KMS-11 (cell line): ENCODE measurements at regions not wholly inside any gene's neighbourhood (a gene's known extent, or its start where the extent isn't known, plus 50 kb on each side); places are given as distances from the start of the nearest gene placed in this dataset.

Source experiments
- H2AFZ ChIP-seq: fragments of 200-600 bp; sonication (generic); 2 replicates; pipeline ENCODE4 v1.6.1; 2016; ENCODE audit warnings: antibody characterized with exemption, mixed run types, low read depth
- H3K27ac ChIP-seq: fragments of 200-600 bp; sonication (generic); 2 replicates; pipeline ENCODE4 v1.6.1; 2016; ENCODE audit warnings: mild to moderate bottlenecking, mixed run types
- H3K27me3 ChIP-seq: fragments of 200-600 bp; sonication (generic); 2 replicates; pipeline ENCODE4 v1.6.1; 2017; ENCODE audit warnings: mild to moderate bottlenecking, low read depth, mixed run types, moderate library complexity; ENCODE audit not compliant: insufficient read depth
- H3K36me3 ChIP-seq: fragments of 200-600 bp; sonication (generic); 2 replicates; pipeline ENCODE4 v1.6.1; 2017; ENCODE audit warnings: mild to moderate bottlenecking, mixed run types; ENCODE audit not compliant: insufficient read depth
- H3K4me1 ChIP-seq: fragments of 200-600 bp; sonication (generic); 2 replicates; pipeline ENCODE4 v1.6.1; 2016; ENCODE audit warnings: mild to moderate bottlenecking, low read depth, mixed run types; ENCODE audit not compliant: poor library complexity, severe bottlenecking
- H3K4me2 ChIP-seq: fragments of 200-600 bp; sonication (generic); 2 replicates; pipeline ENCODE4 v1.7.0; 2016; ENCODE audit warnings: mild to moderate bottlenecking, mixed run types
- H3K4me3 ChIP-seq: fragments of 200-600 bp; sonication (generic); IDR thresholded peaks from 2 replicates; pipeline ENCODE4 v1.6.1; 2017; ENCODE audit warnings: low read depth, low read length, mixed read lengths; ENCODE audit not compliant: insufficient read depth
- H3K79me2 ChIP-seq: fragments of 200-600 bp; sonication (generic); 2 replicates; pipeline ENCODE4 v1.6.1; 2016; ENCODE audit warnings: low read depth, mixed run types; ENCODE audit not compliant: insufficient read depth
- H3K9ac ChIP-seq: fragments of 200-600 bp; sonication (generic); 2 replicates; pipeline ENCODE4 v1.6.1; 2016; ENCODE audit warnings: mild to moderate bottlenecking, mixed run types
- H4K20me1 ChIP-seq: fragments of 200-600 bp; sonication (generic); 2 replicates; pipeline ENCODE4 v1.6.1; 2016; ENCODE audit warnings: mild to moderate bottlenecking, mixed run types; ENCODE audit not compliant: insufficient read depth
- CTCF ChIP-seq: fragments of 200-600 bp; sonication (generic); conservative IDR thresholded peaks from 2 replicates; pipeline ENCODE4 v1.6.1; 2017; ENCODE audit warnings: low read depth, mild to moderate bottlenecking, antibody characterized with exemption, low read length, moderate library complexity, mixed read lengths

- Histone ChIP-seq H4K20me1 (no peaks in the 10 kb centered on the region), H3K36me3 (no peaks in the 10 kb centered on the region), H3K9ac (no peak overlapping the region), H3K79me2 (no peaks in the 10 kb centered on the region), H3K4me3 (no peak overlapping the region), H3K4me1 (peaks cover 21% of the 10 kb centered on the region), H3K27me3 (no peaks in the 10 kb centered on the region), H3K4me2 (no peak overlapping the region), H3K27ac (no peak overlapping the region), H2AFZ (no peak overlapping the region)
- no peak for TF ChIP-seq CTCF
Observed at GRCh38 chr6:43909474-43910148, 139.6 kb downstream of the VEGFA start.

- Histone ChIP-seq H3K4me2 (no peak overlapping the region), H3K36me3 (no peaks in the 10 kb centered on the region), H3K9ac (no peak overlapping the region), H3K4me1 (peaks cover 21% of the 10 kb centered on the region), H3K4me3 (no peak overlapping the region), H2AFZ (no peak overlapping the region), H3K27ac (no peak overlapping the region), H4K20me1 (no peaks in the 10 kb centered on the region), H3K79me2 (no peaks in the 10 kb centered on the region), H3K27me3 (no peaks in the 10 kb centered on the region)
- TF ChIP-seq CTCF: no peak
Observed at GRCh38 chr6:43907789-43908472, 137.9 kb downstream of the VEGFA start.

- Histone ChIP-seq H3K9ac (no peak overlapping the region), H3K4me1 (peaks cover 21% of the 10 kb centered on the region), H2AFZ (no peak overlapping the region), H3K27ac (no peak overlapping the region), H3K4me2 (no peak overlapping the region), H4K20me1 (no peaks in the 10 kb centered on the region), H3K4me3 (no peak overlapping the region), H3K27me3 (no peaks in the 10 kb centered on the region), H3K36me3 (no peaks in the 10 kb centered on the region), H3K79me2 (no peaks in the 10 kb centered on the region)
- TF ChIP-seq CTCF: no peak
Observed at GRCh38 chr6:43907312-43907711, 137.3 kb downstream of the VEGFA start.

GRCh38 chr6:43904311-43905123 is 134.5 kb downstream of the VEGFA start:
- Histone ChIP-seq H3K36me3 (no peaks in the 10 kb centered on the region), H3K27ac (no peak overlapping the region), H3K9ac (no peak overlapping the region), H3K4me3 (no peak overlapping the region), H3K4me1 (no peaks in the 10 kb centered on the region), H4K20me1 (no peaks in the 10 kb centered on the region), H3K4me2 (no peak overlapping the region), H3K79me2 (no peaks in the 10 kb centered on the region), H2AFZ (no peak overlapping the region), H3K27me3 (no peaks in the 10 kb centered on the region)
- TF ChIP-seq CTCF: no peak
